Tibial artery (tissue), 4 donors: ENCODE measurements at regions not wholly inside any gene's neighbourhood (a gene's known extent, or its start where the extent isn't known, plus 50 kb on each side); places are given as distances from the start of the nearest gene placed in this dataset.

Experiments used
- DNase-seq, 2 donors: peaks; one replicate each; pipeline ENCODE4 v3.0.0-alpha.2; 2019
- H3K27ac ChIP-seq, 2 donors: fragments of 200-600 bp; sonication (generic) in 1 of 2; 1 replicate in 1 of 2; 2 replicates in 1 of 2; pipeline ENCODE4 v1.5.1; 2018 to 2019; ENCODE audit warnings: mild to moderate bottlenecking in 1 of 2
- H3K27me3 ChIP-seq, 2 donors: fragments of 200-600 bp; sonication (generic) in 1 of 2; one replicate each; pipeline versions ENCODE4 v1.5.1 to v1.6.0; 2016 to 2019
- H3K36me3 ChIP-seq, 3 donors: fragments of 200-600 bp; sonication (generic) in 2 of 3; one replicate each; pipeline ENCODE4 v1.5.1; 2016 to 2019; ENCODE audit warnings: mild to moderate bottlenecking in 2 of 3
- H3K4me1 ChIP-seq, 4 donors: fragments of 200-600 bp; sonication (generic) in 2 of 4; 1 replicate in 3 of 4; 2 replicates in 1 of 4; pipeline ENCODE4 v1.5.1; 2016 to 2019
- H3K4me3 ChIP-seq, 2 donors: fragments of 200-600 bp; sonication (generic) in 1 of 2; 1 replicate in 1 of 2; 2 replicates in 1 of 2; pipeline ENCODE4 v1.5.1; 2018 to 2019; ENCODE audit warnings: mild to moderate bottlenecking in 2 of 2
- H3K9me3 ChIP-seq, 3 donors: fragments of 200-600 bp; sonication (generic) in 1 of 3; one replicate each; pipeline ENCODE4 v1.5.1; 2016 to 2019
- intact Hi-C: fragments of 100-400 bp; cut with DNase I; formaldehyde crosslinking; loops from one replicate; pipeline ENCODE4 v1.15.0; 2023; ENCODE audit warnings: low total_unique reads
- TF ChIP-seq, protein P1 (sequence below), 2 experiments: fragments of 200-600 bp in 1 of 2; fragments of 450-650 bp in 1 of 2; IDR thresholded peaks; one replicate each; pipeline ENCODE4 v1.5.1; 2017 to 2019; ENCODE audit warnings: antibody characterized with exemption in 2 of 2, mild to moderate bottlenecking in 1 of 2, moderate library complexity in 1 of 2

DNA sequence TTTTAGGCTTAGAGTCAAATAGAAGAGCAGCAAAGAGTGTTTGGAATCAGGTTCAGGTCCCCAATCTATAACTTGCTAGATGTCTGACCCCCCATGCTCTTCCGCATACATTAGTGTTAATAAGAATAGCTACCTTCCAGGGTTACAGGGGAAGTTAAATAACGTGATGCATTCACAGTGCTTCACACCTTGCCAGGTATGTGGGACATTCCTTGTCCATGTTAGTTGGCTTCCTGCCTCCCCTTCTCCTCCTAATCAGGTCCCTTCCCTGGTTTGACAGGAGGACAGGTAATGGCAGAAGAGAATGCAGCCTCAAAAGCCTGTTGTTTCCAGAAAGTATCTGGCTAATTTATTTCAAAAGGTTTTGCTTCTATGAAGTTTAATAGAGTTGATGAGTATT, 248.7 kb downstream of the MID1IP1 start:
- TF ChIP-seq, protein P1, sequence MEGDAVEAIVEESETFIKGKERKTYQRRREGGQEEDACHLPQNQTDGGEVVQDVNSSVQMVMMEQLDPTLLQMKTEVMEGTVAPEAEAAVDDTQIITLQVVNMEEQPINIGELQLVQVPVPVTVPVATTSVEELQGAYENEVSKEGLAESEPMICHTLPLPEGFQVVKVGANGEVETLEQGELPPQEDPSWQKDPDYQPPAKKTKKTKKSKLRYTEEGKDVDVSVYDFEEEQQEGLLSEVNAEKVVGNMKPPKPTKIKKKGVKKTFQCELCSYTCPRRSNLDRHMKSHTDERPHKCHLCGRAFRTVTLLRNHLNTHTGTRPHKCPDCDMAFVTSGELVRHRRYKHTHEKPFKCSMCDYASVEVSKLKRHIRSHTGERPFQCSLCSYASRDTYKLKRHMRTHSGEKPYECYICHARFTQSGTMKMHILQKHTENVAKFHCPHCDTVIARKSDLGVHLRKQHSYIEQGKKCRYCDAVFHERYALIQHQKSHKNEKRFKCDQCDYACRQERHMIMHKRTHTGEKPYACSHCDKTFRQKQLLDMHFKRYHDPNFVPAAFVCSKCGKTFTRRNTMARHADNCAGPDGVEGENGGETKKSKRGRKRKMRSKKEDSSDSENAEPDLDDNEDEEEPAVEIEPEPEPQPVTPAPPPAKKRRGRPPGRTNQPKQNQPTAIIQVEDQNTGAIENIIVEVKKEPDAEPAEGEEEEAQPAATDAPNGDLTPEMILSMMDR (IDR thresholded peaks at IDR 0.05): no peak
- no peak for DNase-seq
- intact Hi-C loops: no loop called here
- H3K9me3 ChIP-seq: no peaks in the 10 kb centered on the region
- H3K27me3 ChIP-seq: no peaks in the 10 kb centered on the region
- no peaks in the 10 kb centered on the region for H3K36me3 ChIP-seq
- H3K27ac ChIP-seq: no peak overlapping the region
- H3K4me1 ChIP-seq: no peaks in the 10 kb centered on the region
- H3K4me3 ChIP-seq: no peak overlapping the region

DNA sequence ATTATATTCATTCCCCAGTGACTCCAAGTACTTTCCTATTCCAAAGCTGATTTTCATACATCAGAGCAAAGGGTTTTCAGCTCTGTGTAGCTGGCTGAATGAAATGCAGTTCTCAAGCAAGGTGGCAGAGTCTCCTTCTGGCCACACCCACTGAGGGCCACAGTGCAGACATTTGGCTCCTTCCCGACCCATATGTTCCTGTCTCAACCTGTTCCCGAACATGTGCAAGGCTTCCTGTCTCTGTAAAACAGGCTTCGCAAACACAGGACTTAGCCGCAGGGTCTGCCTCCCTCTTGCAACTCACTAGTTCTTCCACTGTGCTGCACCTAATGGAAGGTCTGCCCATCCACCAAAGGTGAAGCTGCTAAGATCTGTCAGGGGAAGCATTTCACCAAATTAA, 249.2 kb downstream of the MID1IP1 start:
- H3K27ac ChIP-seq: no peak overlapping the region
- H3K4me1 ChIP-seq: no peaks in the 10 kb centered on the region
- H3K27me3 ChIP-seq: no peaks in the 10 kb centered on the region
- no peak overlapping the region for H3K4me3 ChIP-seq
- intact Hi-C loops: no loop called here
- no peaks in the 10 kb centered on the region for H3K9me3 ChIP-seq
- no peak for DNase-seq
- H3K36me3 ChIP-seq: no peaks in the 10 kb centered on the region
- TF ChIP-seq, protein P1 (IDR thresholded peaks at IDR 0.05): no peak

DNA sequence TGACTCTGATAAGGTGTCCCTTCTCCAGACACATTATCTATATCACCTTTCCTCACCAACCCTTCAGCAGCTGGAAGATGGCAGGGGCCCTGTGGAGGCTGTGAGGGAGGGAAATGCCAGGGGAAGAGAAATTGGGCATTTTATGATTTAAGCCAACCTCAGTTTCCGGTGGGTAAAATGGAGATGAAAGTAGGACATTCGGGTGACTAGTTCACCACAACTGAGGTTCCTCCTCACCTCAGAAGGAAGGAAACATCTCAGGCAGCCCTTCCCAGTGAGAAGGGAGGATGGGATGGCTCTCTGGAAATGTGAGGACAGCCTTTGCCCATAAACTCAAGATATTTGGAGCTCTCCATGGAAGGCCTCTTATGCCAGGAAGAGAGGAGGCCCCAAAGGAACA, 251.5 kb downstream of the MID1IP1 start:
- H3K27ac ChIP-seq: no peak overlapping the region
- intact Hi-C loops: no loop called here
- no peaks in the 10 kb centered on the region for H3K27me3 ChIP-seq
- no peak for DNase-seq
- no peaks in the 10 kb centered on the region for H3K36me3 ChIP-seq
- no peak overlapping the region for H3K4me3 ChIP-seq
- TF ChIP-seq, protein P1 (IDR thresholded peaks at IDR 0.05): no peak
- H3K9me3 ChIP-seq: no peaks in the 10 kb centered on the region
- H3K4me1 ChIP-seq: no peaks in the 10 kb centered on the region

DNA sequence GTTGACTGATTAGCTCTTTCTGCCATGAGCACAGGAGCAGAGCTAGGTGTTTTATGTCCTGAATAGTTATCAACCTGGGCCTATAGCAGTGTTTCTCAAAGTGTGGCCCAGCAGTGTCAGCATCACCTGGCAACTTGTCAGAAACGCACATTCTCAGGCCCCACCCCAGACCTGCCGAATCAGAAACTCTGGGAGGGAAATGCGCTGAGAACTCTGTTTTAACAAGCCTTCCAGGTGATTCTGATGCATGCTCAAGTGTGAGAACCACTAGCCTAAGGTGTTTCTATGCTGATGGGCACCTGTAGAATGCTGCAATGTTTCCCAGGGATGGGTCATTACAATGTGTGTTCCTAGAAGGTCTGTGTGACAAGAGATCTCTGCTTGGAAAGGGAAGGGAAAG, 257.5 kb downstream of the MID1IP1 start:
- TF ChIP-seq, protein P1 (IDR thresholded peaks at IDR 0.05): no peak
- intact Hi-C loops: no loop called here
- H3K36me3 ChIP-seq: no peaks in the 10 kb centered on the region
- H3K27ac ChIP-seq: no peak overlapping the region
- H3K9me3 ChIP-seq: peaks cover 0 to 14% (median 0%) of the 10 kb centered on the region in 3 donors
- no peak for DNase-seq
- H3K4me3 ChIP-seq: no peak overlapping the region
- no peaks in the 10 kb centered on the region for H3K27me3 ChIP-seq
- H3K4me1 ChIP-seq: no peaks in the 10 kb centered on the region

DNA sequence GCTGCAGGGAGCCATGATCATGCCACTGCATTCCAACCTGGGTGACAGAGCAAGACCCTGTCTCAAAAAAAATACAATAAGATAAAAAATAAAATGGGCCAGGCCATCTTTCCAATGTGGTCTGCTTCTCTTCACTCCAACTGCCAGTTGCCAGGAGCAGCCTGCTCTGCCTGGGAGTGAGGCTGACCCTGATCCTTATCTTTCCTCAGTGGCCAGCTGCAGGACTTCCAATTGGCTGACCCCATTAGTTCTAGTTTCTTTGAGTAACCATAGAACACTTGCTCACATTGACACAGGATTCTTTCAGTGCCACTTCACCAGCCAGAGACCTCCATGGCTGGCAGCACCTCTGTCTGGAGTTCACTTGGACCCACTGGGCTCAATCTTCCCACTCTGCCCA, 258.6 kb downstream of the MID1IP1 start:
- DNase-seq: no peak
- H3K4me1 ChIP-seq: no peaks in the 10 kb centered on the region
- intact Hi-C loops: no loop called here

More for the DNA sequence above, 258.6 kb downstream of the MID1IP1 start:
- H3K27ac ChIP-seq: no peak overlapping the region
- no peaks in the 10 kb centered on the region for H3K36me3 ChIP-seq
- no peak overlapping the region for H3K4me3 ChIP-seq
- H3K9me3 ChIP-seq: peaks cover 0 to 14% (median 0%) of the 10 kb centered on the region in 3 donors
- TF ChIP-seq, protein P1 (IDR thresholded peaks at IDR 0.05): no peak
- no peaks in the 10 kb centered on the region for H3K27me3 ChIP-seq
